A549 (cell line): ENCODE measurements at regions not wholly inside any gene's neighbourhood (a gene's known extent, or its start where the extent isn't known, plus 50 kb on each side); places are given as distances from the start of the nearest gene placed in this dataset.

Experiments used
- ATAC-seq, 2 experiments: fragments of 200-7000 bp in 1 of 2; fragments of >200 bp in 1 of 2; cut with Nextera tagmentation in 1 of 2; cut with Tn5 transposase in 1 of 2; 3 replicates each; pipeline versions ENCODE4 v1.8.0 to v1.9.1; 2018 to 2020; ENCODE audit warnings: mild to moderate bottlenecking in 1 of 2, moderate library complexity in 1 of 2
- CTCF ChIA-PET: fragments of 300-600 bp; sonication (Branson Sonifier 250); formaldehyde crosslinking; extraction: SDS; loops from one replicate; lab custom pipeline; 2021; ENCODE audit warnings: antibody characterized with exemption, inconsistent platforms; lab: Yijun Ruan, JAX
- POLR2A ChIA-PET: fragments of 350-600 bp; formaldehyde crosslinking; extraction: SDS; loops from one replicate; lab custom pipeline; 2021; ENCODE audit warnings: antibody characterized with exemption, inconsistent platforms; lab: Yijun Ruan, JAX
- DNase-seq, 2 experiments: peaks; one replicate each; pipeline versions ENCODE4 v3.0.0 to v3.0.0-alpha.2; 2011 to 2016; ENCODE audit warnings: low read depth in 1 of 2, low spot score in 1 of 2
- FAIRE-seq: peaks from 2 replicates; lab custom pipeline; 2011; peaks lifted over from hg19 to GRCh38; lab: Jason Lieb, UNC
- H3K27ac ChIP-seq, 2 experiments: fragments of >200 bp; sonication (Bioruptor Twin); formaldehyde crosslinking; 3 replicates each; pipeline ENCODE4 v1.5.1; 2016 to 2017
- H3K4me1 ChIP-seq: fragments of >200 bp; sonication (Bioruptor Twin); formaldehyde crosslinking; 3 replicates; pipeline ENCODE4 v1.6.1; 2016
- H3K4me2 ChIP-seq: fragments of >200 bp; sonication (Bioruptor Twin); formaldehyde crosslinking; 3 replicates; pipeline ENCODE4 v1.6.1; 2016
- H3K4me3 ChIP-seq: fragments of >200 bp; sonication (Bioruptor Twin); formaldehyde crosslinking; 3 replicates; pipeline ENCODE4 v1.5.1; 2016
- H3K9me3 ChIP-seq: fragments of >200 bp; sonication (Bioruptor Twin); formaldehyde crosslinking; 3 replicates; pipeline ENCODE4 v1.6.1; 2016
- ATOH8 ChIP-seq: fragments of 250-450 bp; sonication (Bioruptor Pico); IDR thresholded peaks from 2 replicates; pipeline ENCODE4 v1.5.0; 2020; ENCODE audit warnings: low read depth, mild to moderate bottlenecking, moderate library complexity
- BCL3 ChIP-seq: fragments of >200 bp; sonication (Bioruptor Twin); formaldehyde crosslinking; IDR thresholded peaks from 3 replicates; pipeline ENCODE4 v1.6.1; 2016
- CBX2 ChIP-seq: fragments of 200-600 bp; sonication (generic); IDR thresholded peaks from 2 replicates; pipeline ENCODE4 v1.6.1; 2016; ENCODE audit warnings: low read depth, mild to moderate bottlenecking, borderline replicate concordance
- CHD4 ChIP-seq: fragments of 200-600 bp; sonication (generic); IDR thresholded peaks from 2 replicates; pipeline ENCODE4 v1.6.1; 2016; ENCODE audit warnings: antibody characterized with exemption, mild to moderate bottlenecking, borderline replicate concordance
- CTCF ChIP-seq: fragments of >200 bp; sonication (Bioruptor Twin); formaldehyde crosslinking; IDR thresholded peaks from 3 replicates; pipeline ENCODE4 v1.5.1; 2016
- EHF ChIP-seq: fragments of 250-450 bp; sonication (Bioruptor Pico); IDR thresholded peaks from 2 replicates; pipeline ENCODE4 v1.5.0; 2020; ENCODE audit warnings: mild to moderate bottlenecking
- EHMT2 ChIP-seq: fragments of 200-600 bp; sonication (generic); IDR thresholded peaks from 2 replicates; pipeline ENCODE4 v1.6.1; 2016; ENCODE audit warnings: antibody characterized with exemption, low read depth, mild to moderate bottlenecking, moderate library complexity
- ELK1 ChIP-seq: fragments of 150-350 bp; IDR thresholded peaks from 2 replicates; pipeline ENCODE4 v1.6.1; 2014; ENCODE audit warnings: low read depth, mild to moderate bottlenecking, low read length
- EP300 ChIP-seq, 2 experiments: fragments of >200 bp; sonication (Bioruptor Twin); formaldehyde crosslinking; IDR thresholded peaks; 2 replicates in 1 of 2; 3 replicates in 1 of 2; pipeline ENCODE4 v1.6.1; 2016 to 2017
- FOSB ChIP-seq: fragments of 250-450 bp; sonication (Bioruptor Pico); IDR thresholded peaks from 2 replicates; pipeline ENCODE4 v1.5.0; 2020; ENCODE audit warnings: mild to moderate bottlenecking, moderate library complexity
- FOSL2 ChIP-seq, 2 experiments: fragments of 450-650 bp in 1 of 2; fragments of >200 bp in 1 of 2; sonication (Bioruptor Twin) in 1 of 2; formaldehyde crosslinking; IDR thresholded peaks; 2 replicates each; pipeline versions ENCODE4 v1.5.0 to v1.6.1; 2016 to 2020; ENCODE audit warnings: mild to moderate bottlenecking in 1 of 2, moderate library complexity in 1 of 2
- GATA3 ChIP-seq: IDR thresholded peaks from 2 replicates; pipeline ENCODE4 v1.6.1; 2012; ENCODE audit warnings: borderline replicate concordance
- HDAC2 ChIP-seq: fragments of 200-600 bp; sonication (generic); IDR thresholded peaks from 2 replicates; pipeline ENCODE4 v1.6.1; 2016
- HEYL ChIP-seq: fragments of 250-450 bp; sonication (Bioruptor Pico); IDR thresholded peaks from 2 replicates; pipeline ENCODE4 v1.8.0; 2021; ENCODE audit warnings: mild to moderate bottlenecking, moderate library complexity
- HMGXB4 ChIP-seq: fragments of 250-450 bp; sonication (Bioruptor Pico); IDR thresholded peaks from 2 replicates; pipeline ENCODE4 v1.5.0; 2021; ENCODE audit warnings: mild to moderate bottlenecking, moderate library complexity, borderline replicate concordance
- HOXA7 ChIP-seq: fragments of 250-450 bp; sonication (Bioruptor Pico); IDR thresholded peaks from 2 replicates; pipeline ENCODE4 v1.5.0; 2020; ENCODE audit warnings: mild to moderate bottlenecking, moderate library complexity
- JUNB ChIP-seq: fragments of >200 bp; sonication (Bioruptor Twin); formaldehyde crosslinking; IDR thresholded peaks from 2 replicates; pipeline ENCODE4 v1.6.1; 2016
- KDM1A ChIP-seq: fragments of 200-600 bp; sonication (generic); IDR thresholded peaks from 2 replicates; pipeline ENCODE4 v1.6.1; 2016; ENCODE audit warnings: low read depth, mild to moderate bottlenecking
- MAFK ChIP-seq: fragments of 450-650 bp; IDR thresholded peaks from 2 replicates; pipeline ENCODE4 v1.6.1; 2014; ENCODE audit not compliant: partially characterized antibody
- MAX ChIP-seq: IDR thresholded peaks from 2 replicates; pipeline ENCODE4 v1.6.1; 2012
- MAZ ChIP-seq: fragments of 150-350 bp; IDR thresholded peaks from 2 replicates; pipeline ENCODE4 v1.6.1; 2014; ENCODE audit warnings: antibody characterized with exemption, low read depth, low read length, borderline replicate concordance
- MYC ChIP-seq: IDR thresholded peaks from 2 replicates; pipeline ENCODE4 v1.6.1; 2012; ENCODE audit warnings: mild to moderate bottlenecking, inconsistent platforms, low read length, improper control_type of control experiment, borderline replicate concordance
- NPAS2 ChIP-seq: fragments of 250-450 bp; sonication (Bioruptor Pico); IDR thresholded peaks from 2 replicates; pipeline ENCODE4 v1.8.0; 2022; ENCODE audit warnings: mild to moderate bottlenecking, moderate library complexity, borderline replicate concordance
- POLR2AphosphoS2 ChIP-seq: conservative IDR thresholded peaks from 2 replicates; pipeline ENCODE4 v1.6.1; 2012; ENCODE audit warnings: low read length, improper control_type of control experiment, inconsistent platforms
- RAD21 ChIP-seq, 2 experiments: fragments of >200 bp in 1 of 2; sonication (Bioruptor Twin) in 1 of 2; formaldehyde crosslinking in 1 of 2; IDR thresholded peaks in 1 of 2; conservative IDR thresholded peaks in 1 of 2; 2 replicates in 1 of 2; 3 replicates in 1 of 2; pipeline ENCODE4 v1.6.1; 2012 to 2018; ENCODE audit warnings: inconsistent platforms in 1 of 2
- RNF2 ChIP-seq: fragments of 200-600 bp; sonication (generic); IDR thresholded peaks from 2 replicates; pipeline ENCODE4 v1.6.1; 2016; ENCODE audit warnings: low read depth, mild to moderate bottlenecking, antibody characterized with exemption, moderate library complexity, borderline replicate concordance
- TP53 ChIP-seq: fragments of 250-450 bp; sonication (Bioruptor Pico); IDR thresholded peaks from 2 replicates; pipeline ENCODE4 v1.5.0; 2021; ENCODE audit warnings: mild to moderate bottlenecking, moderate library complexity
- ZFP36 ChIP-seq: fragments of 450-650 bp; IDR thresholded peaks from 2 replicates; pipeline ENCODE4 v1.6.1; 2014; ENCODE audit warnings: borderline replicate concordance; ENCODE audit not compliant: partially characterized antibody
- WGBS: methylation state at CpG from one replicate; pipeline ENCODE4 v1.1.6; 2017; ENCODE audit errors: missing lambda C conversion rate; 5-methylcytosine and 5-hydroxymethylcytosine counted together

GRCh38 chr2:61623747-61624146 lies 85.6 kb upstream of the XPO1 start:
- ChIA-PET POLR2A (no interaction called here), CTCF (interaction anchor here (0.6 to 3.9 kb wide), 4 partner anchors 13 to 205 kb away, joined by 3 to 20 read pairs (median 4); no protein-coding TSS in a partner anchor)
- Histone ChIP-seq H3K27ac (no peak overlapping the region), H3K4me2 (no peak overlapping the region), H3K4me3 (no peak overlapping the region), H3K9me3 (no peaks in the 10 kb centered on the region), H3K4me1 (peaks cover 20% of the 10 kb centered on the region)
- ATAC-seq = no peak
- no peak for FAIRE-seq
- DNase-seq = no peak
- 93% methylated on average over 5 of the region's 5 CpGs for WGBS
- TF ChIP-seq MAX = no peak

GRCh38 chr2:61620244-61621159 lies 82.3 kb upstream of the XPO1 start:
- Histone ChIP-seq H3K4me2 (peak overlapping the region; percentile 49), H3K27ac (peak overlapping the region; percentile 49 to 58), H3K9me3 (no peaks in the 10 kb centered on the region), H3K4me3 (no peak overlapping the region), H3K4me1 (peaks cover 20% of the 10 kb centered on the region)
- peak; percentile 88 to 98 for ATAC-seq
- POLR2A ChIA-PET = interaction anchor here (0.6 to 1.6 kb wide), 2 partner anchors 18 to 82 kb away, joined by 3 to 9 read pairs; partner anchors contain the start of gene XPO1
- 34% methylated on average over 6 of the region's 6 CpGs for WGBS
- peak; percentile 68 to 82 for DNase-seq
- peak; percentile 23 for FAIRE-seq
- CTCF ChIA-PET = interaction anchor here (0.8 to 1.9 kb wide), 4 partner anchors 14 to 392 kb away, joined by 3 to 6 read pairs (median 4); no protein-coding TSS in a partner anchor
- no peak for TF ChIP-seq POLR2AphosphoS2
- no peak for TF ChIP-seq ATOH8 (CRISPR knock-in tag)
- TF ChIP-seq BCL3 = no peak
- TF ChIP-seq ELK1 = no peak
- no peak for TF ChIP-seq RNF2
- TF ChIP-seq HOXA7 (CRISPR knock-in tag) = no peak
- TF ChIP-seq KDM1A = no peak
- TF ChIP-seq ZFP36 = no peak
- no peak for TF ChIP-seq CBX2
- TF ChIP-seq MAFK = no peak
- TF ChIP-seq RAD21 (conservative IDR thresholded peaks at IDR 0.05 in 1 of 2, IDR thresholded peaks at IDR 0.05 in 1 of 2) = no peak
- TF ChIP-seq NPAS2 (CRISPR knock-in tag) = no peak
- no peak for TF ChIP-seq EP300 (IDR thresholded peaks at IDR 0.05)
- TF ChIP-seq MAZ = no peak
- no peak for TF ChIP-seq HDAC2
- peak; percentile 64; the same call in 1 of the 2 replicates for TF ChIP-seq FOSL2 (IDR thresholded peaks at IDR 0.05)
- peak; percentile 63 for TF ChIP-seq FOSL2 (CRISPR knock-in tag; IDR thresholded peaks at IDR 0.05)
- TF ChIP-seq FOSB (CRISPR knock-in tag) = no peak
- no peak for TF ChIP-seq GATA3
- no peak for TF ChIP-seq HEYL
- no peak for TF ChIP-seq CTCF
- no peak for TF ChIP-seq EHF (CRISPR knock-in tag)
- no peak for TF ChIP-seq TP53 (CRISPR knock-in tag)
- TF ChIP-seq CHD4 = no peak
- no peak for TF ChIP-seq EHMT2
- peak; percentile 49; the same call in 1 of the 2 replicates for TF ChIP-seq MYC
- no peak for TF ChIP-seq HMGXB4 (CRISPR knock-in tag)
- TF ChIP-seq JUNB = peak; percentile 70
